ENCODE measurements at regions not wholly inside any gene's neighbourhood (a gene's known extent, or its start where the extent isn't known, plus 50 kb on each side); places are given as distances from the start of the nearest gene placed in this dataset.

DNA sequence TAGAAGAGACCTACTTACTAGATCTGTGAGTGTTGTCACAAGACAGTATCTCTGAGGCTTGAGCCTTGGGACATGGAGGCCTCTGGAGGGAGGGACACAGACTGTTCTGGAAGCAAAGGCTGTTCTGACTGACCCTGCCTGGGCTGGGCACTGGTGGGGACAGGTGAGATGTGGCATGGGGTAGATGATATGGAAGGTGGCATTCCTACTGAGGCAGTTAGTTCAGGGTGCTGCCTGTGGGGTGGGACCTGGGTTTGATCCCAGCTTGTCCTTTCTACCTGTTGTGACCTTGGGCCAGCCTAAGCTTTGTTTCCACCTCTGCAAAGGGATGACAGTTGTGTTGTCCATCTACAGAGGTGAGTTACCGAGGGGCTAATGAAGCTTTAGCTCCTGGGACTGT is 140.2 kb downstream of the C9orf50 start:
- TF ChIP-seq, protein P1, sequence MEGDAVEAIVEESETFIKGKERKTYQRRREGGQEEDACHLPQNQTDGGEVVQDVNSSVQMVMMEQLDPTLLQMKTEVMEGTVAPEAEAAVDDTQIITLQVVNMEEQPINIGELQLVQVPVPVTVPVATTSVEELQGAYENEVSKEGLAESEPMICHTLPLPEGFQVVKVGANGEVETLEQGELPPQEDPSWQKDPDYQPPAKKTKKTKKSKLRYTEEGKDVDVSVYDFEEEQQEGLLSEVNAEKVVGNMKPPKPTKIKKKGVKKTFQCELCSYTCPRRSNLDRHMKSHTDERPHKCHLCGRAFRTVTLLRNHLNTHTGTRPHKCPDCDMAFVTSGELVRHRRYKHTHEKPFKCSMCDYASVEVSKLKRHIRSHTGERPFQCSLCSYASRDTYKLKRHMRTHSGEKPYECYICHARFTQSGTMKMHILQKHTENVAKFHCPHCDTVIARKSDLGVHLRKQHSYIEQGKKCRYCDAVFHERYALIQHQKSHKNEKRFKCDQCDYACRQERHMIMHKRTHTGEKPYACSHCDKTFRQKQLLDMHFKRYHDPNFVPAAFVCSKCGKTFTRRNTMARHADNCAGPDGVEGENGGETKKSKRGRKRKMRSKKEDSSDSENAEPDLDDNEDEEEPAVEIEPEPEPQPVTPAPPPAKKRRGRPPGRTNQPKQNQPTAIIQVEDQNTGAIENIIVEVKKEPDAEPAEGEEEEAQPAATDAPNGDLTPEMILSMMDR (IDR thresholded peaks at IDR 0.05; ENCODE audit: low read depth, low read length) = no peak
- H3K4me3 ChIP-seq (ENCODE audit: low read depth, low read length) = no peak overlapping the region

DNA sequence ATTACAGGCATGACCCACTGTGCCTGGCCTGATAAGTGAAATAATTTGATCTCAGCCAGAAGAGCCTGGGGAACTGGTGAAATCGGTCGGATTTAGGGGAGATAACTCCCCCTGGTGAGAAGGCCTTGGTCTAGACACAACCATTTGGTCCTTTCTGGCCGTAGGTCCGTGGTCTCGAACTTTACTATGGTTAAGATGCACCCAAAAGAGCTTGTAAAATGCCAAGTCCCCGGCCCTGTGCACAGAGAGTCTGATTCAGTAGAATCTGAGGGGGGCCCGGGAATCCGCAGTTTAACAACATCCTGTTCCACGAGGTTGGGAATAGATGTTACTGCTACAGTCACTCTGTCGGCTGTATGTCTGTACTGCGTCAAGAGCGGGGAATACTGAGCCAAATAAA is 140.7 kb downstream of the C9orf50 start:
- no peak overlapping the region for H3K4me3 ChIP-seq (ENCODE audit: low read depth, low read length)
- TF ChIP-seq, protein P1 (IDR thresholded peaks at IDR 0.05; ENCODE audit: low read depth, low read length) = no peak

DNA sequence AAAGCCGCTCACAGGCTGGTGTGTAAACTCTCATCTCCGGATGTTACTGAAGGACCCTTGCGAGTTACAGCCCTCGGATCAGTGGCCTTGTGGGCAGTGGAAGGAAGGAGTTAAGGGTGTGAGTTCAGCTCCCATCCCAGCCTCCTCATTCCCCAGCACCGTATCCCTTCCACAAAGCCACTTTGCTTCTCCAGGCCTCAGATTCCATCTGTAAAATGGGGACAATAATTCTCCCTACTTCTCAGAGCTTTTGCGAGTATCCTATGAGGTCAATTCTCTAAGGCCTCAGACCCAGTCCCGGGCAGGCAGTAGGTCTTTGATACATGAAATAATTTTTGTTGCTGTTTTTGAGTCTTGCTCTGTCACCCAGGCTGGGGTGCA is 141.3 kb downstream of the C9orf50 start:
- no peak overlapping the region for H3K4me3 ChIP-seq (ENCODE audit: low read depth, low read length)
- TF ChIP-seq, protein P1 (IDR thresholded peaks at IDR 0.05; ENCODE audit: low read depth, low read length) = no peak

DNA sequence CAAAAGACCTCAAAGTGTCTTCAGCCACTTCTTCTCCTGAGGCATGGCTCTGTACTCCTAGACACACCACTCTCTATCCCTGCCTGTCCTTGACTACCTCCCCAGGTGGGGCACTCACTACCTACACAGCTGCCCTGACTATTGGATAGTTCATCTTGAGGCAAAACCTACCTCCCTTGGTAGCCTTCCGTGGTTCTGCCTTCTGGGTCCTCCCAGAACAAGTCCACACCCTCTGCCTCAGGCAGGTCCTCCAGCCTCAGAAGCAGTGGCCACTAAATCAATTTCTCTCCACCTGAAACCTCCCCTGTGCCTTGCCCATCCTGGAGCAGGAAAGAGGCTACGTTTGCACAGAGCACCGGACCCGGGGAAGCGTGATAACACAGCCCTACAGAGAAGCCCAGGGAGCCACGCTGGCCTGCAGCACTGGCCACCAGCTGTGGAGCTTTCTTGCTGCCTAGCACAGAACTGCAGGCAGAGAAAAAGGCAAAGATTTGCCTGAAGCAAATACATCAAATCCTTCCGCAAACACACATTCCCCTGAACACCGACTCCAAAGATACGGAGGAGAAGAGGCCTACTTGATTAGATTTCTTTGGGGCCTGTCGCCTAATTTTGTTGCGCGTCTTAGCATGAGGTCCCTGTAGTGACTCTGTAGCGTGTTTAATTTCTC is 141.8 kb downstream of the C9orf50 start:
- TF ChIP-seq, protein P1 (IDR thresholded peaks at IDR 0.05; ENCODE audit: low read depth, low read length) = no peak
- no peak overlapping the region for H3K4me3 ChIP-seq (ENCODE audit: low read depth, low read length)

DNA sequence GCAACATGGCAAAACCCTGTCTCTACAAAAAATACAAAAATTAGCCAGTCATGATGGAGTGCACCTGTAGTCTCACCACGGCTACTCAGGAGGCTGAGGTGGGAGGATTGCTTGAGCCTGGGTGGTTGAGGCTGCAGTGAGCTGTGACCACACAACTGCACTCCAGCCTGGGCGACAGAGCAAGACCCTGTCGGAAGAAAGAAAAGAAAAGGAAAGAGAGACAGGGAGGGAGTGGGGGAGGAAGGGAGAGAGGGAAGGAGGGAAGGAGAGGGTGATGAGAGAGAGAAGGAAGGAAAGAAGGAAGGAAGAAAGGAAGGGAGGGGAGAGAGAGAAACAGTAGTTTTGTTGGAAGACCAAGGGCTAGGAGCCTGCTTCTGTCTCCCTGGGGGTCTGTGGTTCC is 142.4 kb downstream of the C9orf50 start:
- no peak overlapping the region for H3K4me3 ChIP-seq (ENCODE audit: low read depth, low read length)
- TF ChIP-seq, protein P1 (IDR thresholded peaks at IDR 0.05; ENCODE audit: low read depth, low read length) = no peak

DNA sequence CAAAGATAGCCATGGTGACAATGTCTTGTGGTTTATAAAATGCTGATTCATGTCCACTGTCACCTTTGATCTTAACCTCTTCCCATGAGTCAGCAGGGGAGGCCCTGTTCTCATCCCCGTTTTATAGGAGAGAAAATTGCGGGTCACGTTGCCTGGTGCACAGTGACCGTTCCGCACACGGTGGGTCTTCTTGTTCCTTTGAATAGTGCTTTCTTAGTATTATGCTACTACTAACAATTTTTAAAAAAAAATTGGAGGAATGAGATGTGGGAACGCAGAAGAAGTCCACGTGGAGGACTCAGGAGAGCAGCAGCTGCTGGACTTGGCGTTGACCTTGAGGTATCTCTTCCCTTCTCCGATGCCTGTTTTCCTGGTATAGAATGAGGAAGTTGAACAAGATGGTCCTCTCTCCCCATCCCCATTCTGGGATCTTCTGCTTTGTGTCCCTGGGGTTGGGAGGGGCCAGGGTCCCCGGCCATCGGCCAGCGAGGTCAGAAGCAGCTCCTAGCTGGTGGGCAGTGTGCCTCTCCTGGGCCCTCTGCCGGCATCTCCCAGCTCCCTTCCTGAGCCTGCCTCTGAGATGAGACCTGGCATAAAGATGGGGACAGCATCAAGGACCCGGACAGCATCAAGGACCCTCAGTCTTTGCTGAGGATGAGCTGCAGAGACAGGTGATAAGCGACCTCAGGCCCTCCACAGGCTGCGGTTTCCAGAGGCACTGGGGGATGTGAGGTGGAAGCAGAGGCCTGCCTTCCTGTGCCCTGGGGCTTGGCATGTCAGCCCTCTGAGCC is 143.9 kb downstream of the C9orf50 start:
- no peak overlapping the region for H3K4me3 ChIP-seq (ENCODE audit: low read depth, low read length)

More for the DNA sequence above, 143.9 kb downstream of the C9orf50 start:
- TF ChIP-seq, protein P1 (IDR thresholded peaks at IDR 0.05; ENCODE audit: low read depth, low read length) = no peak

Data from WI38 (cell line).